A673 (cell line): ENCODE measurements at regions not wholly inside any gene's neighbourhood (a gene's known extent, or its start where the extent isn't known, plus 50 kb on each side); places are given as distances from the start of the nearest gene placed in this dataset.
A peak's percentile ranks its signal among the peaks of the same experiment; 100 is the strongest.

Source experiments
- BruUV-seq: library from RNA; stranded (reverse); fragments of 400-500 nt; replicated peaks from 2 replicates; lab custom pipeline; 2021; lab: Mats Ljungman, UMichigan
- CTCF ChIA-PET: fragments of 300-600 bp; sonication (Branson Sonifier 250); formaldehyde crosslinking; loops from one replicate; lab custom pipeline; 2022; ENCODE audit warnings: antibody characterized with exemption; lab: Charles Lee
- POLR2A ChIA-PET: fragments of 300-600 bp; sonication (Branson Sonifier 250); formaldehyde crosslinking; loops from one replicate; lab custom pipeline; 2022; ENCODE audit warnings: antibody characterized with exemption; ENCODE audit not compliant: low non-redundant PET; lab: Charles Lee
- DNase-seq: peaks from one replicate; pipeline ENCODE4 v3.0.0-alpha.2; 2015; ENCODE audit warnings: low spot score
- H3K27ac ChIP-seq: fragments of 200-600 bp; sonication (generic); 2 replicates; pipeline ENCODE4 v1.5.1; 2016; ENCODE audit warnings: mixed run types, low read depth, mild to moderate bottlenecking, mixed read lengths, antibody characterized with exemption, low read length; ENCODE audit not compliant: poor library complexity, severe bottlenecking
- H3K27me3 ChIP-seq: fragments of 200-600 bp; sonication (generic); replicated peaks from 2 replicates; pipeline ENCODE4 v1.6.1; 2017; ENCODE audit warnings: mixed run types, low read depth, mild to moderate bottlenecking, mixed read lengths, antibody characterized with exemption, low read length; ENCODE audit not compliant: insufficient read depth, poor library complexity
- H3K36me3 ChIP-seq: fragments of 200-600 bp; sonication (generic); 2 replicates; pipeline ENCODE4 v1.6.1; 2016; ENCODE audit warnings: mixed run types, mild to moderate bottlenecking, mixed read lengths, antibody characterized with exemption, low read length; ENCODE audit not compliant: insufficient read depth, poor library complexity, severe bottlenecking
- H3K4me1 ChIP-seq: fragments of 200-600 bp; sonication (generic); 2 replicates; pipeline ENCODE4 v1.6.1; 2017; ENCODE audit warnings: mixed run types, mild to moderate bottlenecking, mixed read lengths, antibody characterized with exemption, low read length; ENCODE audit not compliant: insufficient read depth, poor library complexity, severe bottlenecking
- H3K4me3 ChIP-seq: fragments of 200-600 bp; sonication (generic); 2 replicates; pipeline ENCODE4 v1.5.1; 2016; ENCODE audit warnings: low read depth, mixed run types, mild to moderate bottlenecking, mixed read lengths, low read length; ENCODE audit not compliant: poor library complexity, severe bottlenecking
- H3K9me3 ChIP-seq: fragments of 200-600 bp; sonication (generic); 2 replicates; pipeline ENCODE4 v1.6.1; 2016; ENCODE audit warnings: mixed run types, low read depth, mild to moderate bottlenecking, mixed read lengths, antibody characterized with exemption, low read length; ENCODE audit not compliant: poor library complexity, severe bottlenecking
- EZH2 ChIP-seq: fragments of 200-600 bp; sonication (generic); IDR thresholded peaks from 2 replicates; pipeline ENCODE4 v1.6.1; 2017; ENCODE audit warnings: borderline replicate concordance, low read depth, mild to moderate bottlenecking, mixed read lengths, antibody characterized with exemption, low read length; ENCODE audit not compliant: poor library complexity, severe bottlenecking
- intact Hi-C: fragments of 100-400 bp; cut with micrococcal nuclease; formaldehyde crosslinking; loops from one replicate; pipeline ENCODE4 v1.10.0; 2022; ENCODE audit not compliant: unreplicated experiment
- TF ChIP-seq, protein P1 (sequence below): fragments of 300-800, 200-600 bp; sonication (generic); conservative IDR thresholded peaks from 2 replicates; pipeline ENCODE4 v1.5.1; 2017; ENCODE audit warnings: low read depth, mild to moderate bottlenecking, antibody characterized with exemption, low read length, moderate library complexity, mixed read lengths

DNA sequence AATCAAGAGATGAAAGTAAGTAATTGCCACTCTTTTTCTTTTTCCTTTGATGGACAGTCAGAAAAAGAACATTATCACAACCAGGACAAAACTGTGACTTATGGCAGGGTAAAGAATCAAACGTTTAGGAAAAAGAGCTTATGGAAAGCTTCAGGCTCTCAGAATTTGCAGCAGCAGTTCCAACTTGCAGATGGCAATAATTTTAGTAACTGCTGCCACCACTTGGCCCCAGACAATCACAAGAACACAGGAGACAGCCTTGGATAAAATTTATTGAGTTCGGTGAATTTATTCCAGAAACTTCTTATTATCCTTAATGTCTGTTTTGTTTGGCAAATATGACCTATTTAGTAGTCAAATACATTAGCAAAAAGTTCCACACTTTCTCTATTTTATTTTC, 804.4 kb downstream of the BRINP3 start:
- intact Hi-C loops: no loop called here
- ChIA-PET POLR2A (no interaction called here), CTCF (no interaction called here)
- Histone ChIP-seq H3K9me3 (no peaks in the 10 kb centered on the region), H3K4me3 (no peak overlapping the region), H3K36me3 (no peaks in the 10 kb centered on the region), H3K27me3 (no peaks in the 10 kb centered on the region), H3K27ac (no peak overlapping the region), H3K4me1 (no peaks in the 10 kb centered on the region)
- TF ChIP-seq, protein P1, sequence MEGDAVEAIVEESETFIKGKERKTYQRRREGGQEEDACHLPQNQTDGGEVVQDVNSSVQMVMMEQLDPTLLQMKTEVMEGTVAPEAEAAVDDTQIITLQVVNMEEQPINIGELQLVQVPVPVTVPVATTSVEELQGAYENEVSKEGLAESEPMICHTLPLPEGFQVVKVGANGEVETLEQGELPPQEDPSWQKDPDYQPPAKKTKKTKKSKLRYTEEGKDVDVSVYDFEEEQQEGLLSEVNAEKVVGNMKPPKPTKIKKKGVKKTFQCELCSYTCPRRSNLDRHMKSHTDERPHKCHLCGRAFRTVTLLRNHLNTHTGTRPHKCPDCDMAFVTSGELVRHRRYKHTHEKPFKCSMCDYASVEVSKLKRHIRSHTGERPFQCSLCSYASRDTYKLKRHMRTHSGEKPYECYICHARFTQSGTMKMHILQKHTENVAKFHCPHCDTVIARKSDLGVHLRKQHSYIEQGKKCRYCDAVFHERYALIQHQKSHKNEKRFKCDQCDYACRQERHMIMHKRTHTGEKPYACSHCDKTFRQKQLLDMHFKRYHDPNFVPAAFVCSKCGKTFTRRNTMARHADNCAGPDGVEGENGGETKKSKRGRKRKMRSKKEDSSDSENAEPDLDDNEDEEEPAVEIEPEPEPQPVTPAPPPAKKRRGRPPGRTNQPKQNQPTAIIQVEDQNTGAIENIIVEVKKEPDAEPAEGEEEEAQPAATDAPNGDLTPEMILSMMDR: peak; percentile 30; the same call in 1 of the 2 replicates
- TF ChIP-seq EZH2: no peak
- BruUV-seq: no TSS peak
- DNase-seq: no peak

DNA sequence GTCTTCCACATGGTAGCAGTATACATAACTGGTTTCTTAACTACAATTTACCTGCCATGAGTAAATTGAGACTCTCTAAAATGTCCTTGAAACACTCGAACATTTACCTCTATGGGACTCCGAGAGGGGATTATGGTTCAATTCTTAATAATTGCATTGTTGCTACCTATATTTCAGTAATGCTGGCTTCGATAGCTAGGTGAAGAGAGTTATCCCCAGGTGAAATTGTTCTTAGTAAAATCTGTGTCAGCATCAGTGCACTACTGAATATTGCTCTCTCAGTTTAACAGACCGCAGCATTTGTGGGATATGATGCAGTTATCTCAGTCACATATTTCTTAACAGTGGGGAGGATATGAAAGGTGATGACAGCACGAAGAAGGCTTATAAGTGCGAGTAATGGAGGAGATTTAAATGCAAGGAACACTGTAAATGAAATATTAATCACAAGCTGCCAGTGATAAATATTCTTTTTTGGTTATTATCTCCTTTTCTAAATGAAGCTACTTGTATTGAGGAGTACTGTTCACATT, 801.9 kb downstream of the BRINP3 start:
- Histone ChIP-seq H3K4me1 (no peaks in the 10 kb centered on the region), H3K4me3 (no peak overlapping the region), H3K27ac (no peak overlapping the region), H3K9me3 (no peaks in the 10 kb centered on the region), H3K36me3 (no peaks in the 10 kb centered on the region), H3K27me3 (no peaks in the 10 kb centered on the region)
- intact Hi-C loops: no loop called here
- no peak for DNase-seq
- BruUV-seq: no TSS peak
- ChIA-PET POLR2A (no interaction called here), CTCF (no interaction called here)
- TF ChIP-seq EZH2: no peak
- TF ChIP-seq, protein P1: no peak

DNA sequence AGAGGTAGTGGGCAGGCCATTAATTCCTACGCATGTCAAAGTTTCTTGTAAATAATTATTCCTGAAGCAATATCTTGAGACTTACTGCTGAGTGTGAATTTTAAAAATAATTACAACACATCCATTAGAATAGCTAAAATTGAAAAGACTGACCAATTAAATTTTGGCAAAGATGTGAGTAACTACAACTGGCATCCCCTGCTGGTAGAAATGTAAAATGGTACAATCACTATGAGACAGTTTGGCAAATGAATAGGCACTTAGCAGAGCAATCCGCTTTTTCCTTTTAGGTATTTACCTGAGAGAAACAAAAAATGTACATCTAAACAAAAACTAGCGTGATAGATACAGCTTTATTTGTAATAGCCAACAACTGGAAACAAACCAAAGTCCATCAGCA, 798.9 kb downstream of the BRINP3 start:
- H3K27ac ChIP-seq: no peak overlapping the region
- no peak for TF ChIP-seq EZH2
- TF ChIP-seq, protein P1: peak; percentile 51
- intact Hi-C loops: no loop called here
- CTCF ChIA-PET: no interaction called here
- no peak for DNase-seq
- no peaks in the 10 kb centered on the region for H3K4me1 ChIP-seq
- POLR2A ChIA-PET: no interaction called here
- H3K36me3 ChIP-seq: no peaks in the 10 kb centered on the region
- BruUV-seq: no TSS peak
- no peak overlapping the region for H3K4me3 ChIP-seq
- no peaks in the 10 kb centered on the region for H3K9me3 ChIP-seq
- no peaks in the 10 kb centered on the region for H3K27me3 ChIP-seq
